ENCODE measurements at regions not wholly inside any gene's neighbourhood (a gene's known extent, or its start where the extent isn't known, plus 50 kb on each side); places are given as distances from the start of the nearest gene placed in this dataset.

DNA sequence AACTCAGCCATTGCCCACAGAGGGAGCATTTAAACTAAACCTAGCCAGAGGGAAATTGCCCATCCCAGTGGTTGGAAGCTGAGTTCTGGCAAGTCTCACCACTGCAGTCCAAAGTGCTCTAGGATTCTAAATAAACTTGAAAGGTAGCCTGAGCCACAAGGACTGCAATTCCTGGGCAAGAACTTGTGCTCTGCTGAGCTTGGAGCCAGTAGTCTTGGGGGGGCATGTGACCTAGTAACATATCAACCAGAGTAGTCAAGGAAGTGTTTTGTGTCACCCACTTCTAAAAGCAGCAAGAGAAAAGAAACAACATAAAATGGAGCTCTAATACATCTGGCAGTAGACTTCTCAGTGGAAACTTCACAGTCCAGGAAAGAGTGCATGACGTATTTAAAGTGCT is 167.0 kb downstream of the PTH2R start:
- no peaks in the 10 kb centered on the region for H3K4me1 ChIP-seq (ENCODE audit: insufficient read depth, low read length, poor library complexity, severe bottlenecking)
- H3K27me3 ChIP-seq (ENCODE audit: insufficient read depth, low read length, poor library complexity, severe bottlenecking): no peaks in the 10 kb centered on the region
- H3K4me3 ChIP-seq (ENCODE audit: low read length, poor library complexity, severe bottlenecking): no peak overlapping the region
- no peak overlapping the region for H3K9ac ChIP-seq (ENCODE audit: low read depth, low read length, poor library complexity, severe bottlenecking)
- H2AFZ ChIP-seq (ENCODE audit: low read length): no peak overlapping the region
- H3K4me2 ChIP-seq (ENCODE audit: low read depth, low read length, poor library complexity, severe bottlenecking): no peak overlapping the region
- TF ChIP-seq EZH2phosphoT487 (IDR thresholded peaks at IDR 0.05; ENCODE audit: borderline replicate concordance): no peak
- TF ChIP-seq, protein P1, sequence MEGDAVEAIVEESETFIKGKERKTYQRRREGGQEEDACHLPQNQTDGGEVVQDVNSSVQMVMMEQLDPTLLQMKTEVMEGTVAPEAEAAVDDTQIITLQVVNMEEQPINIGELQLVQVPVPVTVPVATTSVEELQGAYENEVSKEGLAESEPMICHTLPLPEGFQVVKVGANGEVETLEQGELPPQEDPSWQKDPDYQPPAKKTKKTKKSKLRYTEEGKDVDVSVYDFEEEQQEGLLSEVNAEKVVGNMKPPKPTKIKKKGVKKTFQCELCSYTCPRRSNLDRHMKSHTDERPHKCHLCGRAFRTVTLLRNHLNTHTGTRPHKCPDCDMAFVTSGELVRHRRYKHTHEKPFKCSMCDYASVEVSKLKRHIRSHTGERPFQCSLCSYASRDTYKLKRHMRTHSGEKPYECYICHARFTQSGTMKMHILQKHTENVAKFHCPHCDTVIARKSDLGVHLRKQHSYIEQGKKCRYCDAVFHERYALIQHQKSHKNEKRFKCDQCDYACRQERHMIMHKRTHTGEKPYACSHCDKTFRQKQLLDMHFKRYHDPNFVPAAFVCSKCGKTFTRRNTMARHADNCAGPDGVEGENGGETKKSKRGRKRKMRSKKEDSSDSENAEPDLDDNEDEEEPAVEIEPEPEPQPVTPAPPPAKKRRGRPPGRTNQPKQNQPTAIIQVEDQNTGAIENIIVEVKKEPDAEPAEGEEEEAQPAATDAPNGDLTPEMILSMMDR (conservative IDR thresholded peaks at IDR 0.05; ENCODE audit: low read length): no peak
- H3K36me3 ChIP-seq (ENCODE audit: insufficient read depth, low read length): no peaks in the 10 kb centered on the region
- H3K79me2 ChIP-seq (ENCODE audit: insufficient read depth, low read length): no peaks in the 10 kb centered on the region
- H3F3A ChIP-seq (ENCODE audit: low read depth): no peaks in the 10 kb centered on the region
- no peaks in the 10 kb centered on the region for H4K20me1 ChIP-seq (ENCODE audit: insufficient read depth, low read length, poor library complexity, severe bottlenecking)
- no peaks in the 10 kb centered on the region for H3K9me3 ChIP-seq (ENCODE audit: insufficient read depth, low read depth, low read length)
- H3K9me2 ChIP-seq (replicated peaks; ENCODE audit: low read depth, low read length): no peaks in the 10 kb centered on the region

DNA sequence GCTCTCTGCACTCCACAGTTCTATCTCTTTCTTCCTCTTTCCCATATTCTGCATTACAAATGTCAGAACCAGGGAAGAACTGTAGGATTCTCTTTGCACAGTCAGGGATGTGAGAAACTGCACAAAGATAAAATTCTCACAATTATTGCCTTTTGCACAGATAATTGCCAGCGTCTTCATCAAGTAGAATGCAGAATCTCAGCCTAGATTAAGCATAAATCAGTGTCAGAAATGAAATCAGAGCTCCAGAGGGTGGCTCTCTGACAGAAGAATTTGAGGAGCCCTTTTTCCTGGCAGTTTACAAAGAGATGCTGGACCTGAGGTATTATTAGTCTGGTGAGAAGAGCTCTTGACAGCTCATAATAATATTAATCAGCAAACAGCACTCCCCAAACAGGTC is 173.1 kb downstream of the PTH2R start:
- H3K9me3 ChIP-seq (ENCODE audit: insufficient read depth, low read depth, low read length): no peaks in the 10 kb centered on the region
- no peak overlapping the region for H3K4me2 ChIP-seq (ENCODE audit: low read depth, low read length, poor library complexity, severe bottlenecking)
- no peaks in the 10 kb centered on the region for H3K36me3 ChIP-seq (ENCODE audit: insufficient read depth, low read length)
- H3K9ac ChIP-seq (ENCODE audit: low read depth, low read length, poor library complexity, severe bottlenecking): no peak overlapping the region
- no peaks in the 10 kb centered on the region for H3K4me1 ChIP-seq (ENCODE audit: insufficient read depth, low read length, poor library complexity, severe bottlenecking)
- no peaks in the 10 kb centered on the region for H3K27me3 ChIP-seq (ENCODE audit: insufficient read depth, low read length, poor library complexity, severe bottlenecking)
- no peaks in the 10 kb centered on the region for H3F3A ChIP-seq (ENCODE audit: low read depth)
- no peak overlapping the region for H2AFZ ChIP-seq (ENCODE audit: low read length)
- TF ChIP-seq, protein P1 (conservative IDR thresholded peaks at IDR 0.05; ENCODE audit: low read length): no peak
- no peak for TF ChIP-seq EZH2phosphoT487 (IDR thresholded peaks at IDR 0.05; ENCODE audit: borderline replicate concordance)
- H4K20me1 ChIP-seq (ENCODE audit: insufficient read depth, low read length, poor library complexity, severe bottlenecking): no peaks in the 10 kb centered on the region
- H3K79me2 ChIP-seq (ENCODE audit: insufficient read depth, low read length): no peaks in the 10 kb centered on the region
- H3K9me2 ChIP-seq (replicated peaks; ENCODE audit: low read depth, low read length): no peaks in the 10 kb centered on the region
- H3K4me3 ChIP-seq (ENCODE audit: low read length, poor library complexity, severe bottlenecking): no peak overlapping the region

DNA sequence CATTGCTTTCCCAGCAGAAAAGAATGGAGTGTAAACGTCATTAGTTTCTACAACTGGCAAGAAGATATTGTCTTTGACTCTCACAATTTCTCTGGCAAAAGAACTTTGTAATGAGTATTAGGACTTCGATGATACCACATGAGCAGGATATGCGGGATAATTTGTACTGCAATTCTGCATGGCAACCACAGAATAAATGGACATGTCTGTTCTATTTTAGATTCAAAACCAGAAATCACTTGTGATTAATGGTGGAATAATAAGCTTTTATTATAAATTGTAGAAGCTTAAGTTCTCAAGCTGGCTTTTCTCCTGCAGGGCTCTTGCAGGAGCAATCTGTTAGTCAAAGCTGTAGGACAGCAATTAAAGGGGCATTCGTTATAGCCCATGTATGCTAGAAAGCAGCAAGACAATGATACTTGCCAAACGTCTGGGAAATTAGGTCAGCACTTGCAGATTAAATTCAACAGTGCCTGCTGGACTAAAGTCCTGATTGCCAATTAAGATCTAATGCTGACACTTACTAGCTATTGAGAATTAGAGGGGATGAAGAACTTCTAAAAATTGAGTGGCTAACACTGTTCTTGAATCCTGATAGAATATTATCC is 177.9 kb downstream of the PTH2R start:
- TF ChIP-seq, protein P1 (conservative IDR thresholded peaks at IDR 0.05; ENCODE audit: low read length): no peak
- TF ChIP-seq EZH2phosphoT487 (IDR thresholded peaks at IDR 0.05; ENCODE audit: borderline replicate concordance): no peak

More for the DNA sequence above, 177.9 kb downstream of the PTH2R start:
- H3K9ac ChIP-seq (ENCODE audit: low read depth, low read length, poor library complexity, severe bottlenecking): no peak overlapping the region
- H3F3A ChIP-seq (ENCODE audit: low read depth): no peaks in the 10 kb centered on the region
- H2AFZ ChIP-seq (ENCODE audit: low read length): no peak overlapping the region
- H4K20me1 ChIP-seq (ENCODE audit: insufficient read depth, low read length, poor library complexity, severe bottlenecking): no peaks in the 10 kb centered on the region
- no peaks in the 10 kb centered on the region for H3K27me3 ChIP-seq (ENCODE audit: insufficient read depth, low read length, poor library complexity, severe bottlenecking)
- H3K9me3 ChIP-seq (ENCODE audit: insufficient read depth, low read depth, low read length): no peaks in the 10 kb centered on the region
- H3K4me2 ChIP-seq (ENCODE audit: low read depth, low read length, poor library complexity, severe bottlenecking): no peak overlapping the region
- H3K79me2 ChIP-seq (ENCODE audit: insufficient read depth, low read length): no peaks in the 10 kb centered on the region
- no peaks in the 10 kb centered on the region for H3K9me2 ChIP-seq (replicated peaks; ENCODE audit: low read depth, low read length)
- no peaks in the 10 kb centered on the region for H3K36me3 ChIP-seq (ENCODE audit: insufficient read depth, low read length)
- H3K4me1 ChIP-seq (ENCODE audit: insufficient read depth, low read length, poor library complexity, severe bottlenecking): no peaks in the 10 kb centered on the region
- no peak overlapping the region for H3K4me3 ChIP-seq (ENCODE audit: low read length, poor library complexity, severe bottlenecking)

Data from Loucy (cell line).